Hematopoietic multipotent progenitor cell treated with erythropoietin and hydrocortisone succinate and interleukin-3 and kit ligand, for 6 days (in vitro differentiated cells): ENCODE measurements at regions not wholly inside any gene's neighbourhood (a gene's known extent, or its start where the extent isn't known, plus 50 kb on each side); places are given as distances from the start of the nearest gene placed in this dataset.

Experiments
- DNase-seq: peaks from one replicate; pipeline ENCODE4 v3.0.0-alpha.2; 2015

- DNase-seq = no peak
Measured at GRCh38 chr2:5845798-5846330, 153.7 kb downstream of the SOX11 start.

- no peak for DNase-seq
Measured at GRCh38 chr2:5846881-5847280, 154.7 kb downstream of the SOX11 start.

- no peak for DNase-seq
Measured at GRCh38 chr2:5849562-5849961, 157.4 kb downstream of the SOX11 start.

GRCh38 chr2:5851410-5851809 is 159.2 kb downstream of the SOX11 start:
- DNase-seq = no peak

GRCh38 chr2:5854797-5855196 is 162.6 kb downstream of the SOX11 start:
- no peak for DNase-seq

GRCh38 chr2:5867056-5867455 is 174.9 kb downstream of the SOX11 start:
- no peak for DNase-seq

- DNase-seq = no peak
Measured at GRCh38 chr2:5868931-5869330, 176.7 kb downstream of the SOX11 start.

- no peak for DNase-seq
Measured at GRCh38 chr2:5869936-5870335, 177.8 kb downstream of the SOX11 start.

- no peak for DNase-seq
Measured at GRCh38 chr2:5877360-5877759, 185.2 kb downstream of the SOX11 start.

- DNase-seq = no peak
Measured at GRCh38 chr2:5885451-5886173, 193.4 kb downstream of the SOX11 start.

- DNase-seq = no peak
Measured at GRCh38 chr2:5886462-5886861, 194.3 kb downstream of the SOX11 start.

GRCh38 chr2:5888126-5888525 is 195.9 kb downstream of the SOX11 start:
- DNase-seq = no peak

GRCh38 chr2:5889519-5889918 is 197.3 kb downstream of the SOX11 start:
- no peak for DNase-seq

GRCh38 chr2:5894355-5894754 is 202.2 kb downstream of the SOX11 start:
- no peak for DNase-seq

- no peak for DNase-seq
Measured at GRCh38 chr2:5895284-5895683, 203.1 kb downstream of the SOX11 start.

- DNase-seq = no peak
Measured at GRCh38 chr2:5897249-5897648, 205.1 kb downstream of the SOX11 start.

GRCh38 chr2:5898667-5899066 is 206.5 kb downstream of the SOX11 start:
- no peak for DNase-seq

GRCh38 chr2:5905661-5906060 is 213.5 kb downstream of the SOX11 start:
- no peak for DNase-seq

GRCh38 chr2:5908071-5908470 is 215.9 kb downstream of the SOX11 start:
- DNase-seq = no peak

- DNase-seq = no peak
Measured at GRCh38 chr2:5911718-5912117, 219.5 kb downstream of the SOX11 start.

- DNase-seq = no peak
Measured at GRCh38 chr2:5913711-5914395, 221.7 kb downstream of the SOX11 start.

- DNase-seq = no peak
Measured at GRCh38 chr2:5914811-5915611, 222.8 kb downstream of the SOX11 start.

- peak; percentile 51 for DNase-seq
Measured at GRCh38 chr2:5915881-5916310, 223.7 kb downstream of the SOX11 start.
